ENCODE measurements at regions not wholly inside any gene's neighbourhood (a gene's known extent, or its start where the extent isn't known, plus 50 kb on each side); places are given as distances from the start of the nearest gene placed in this dataset.

GRCh38 chr5:56288873-56289601 lies 55.9 kb upstream of the ANKRD55 start:
- TF ChIP-seq GATA2 (IDR thresholded peaks at IDR 0.05; ENCODE audit: low read depth, low read length) (no peak), GATA3 (IDR thresholded peaks at IDR 0.05; ENCODE audit: low read depth, low read length) (no peak)

All from SH-SY5Y (cell line).